Adrenal gland (tissue), 9 donors: ENCODE measurements at regions not wholly inside any gene's neighbourhood (a gene's known extent, or its start where the extent isn't known, plus 50 kb on each side); places are given as distances from the start of the nearest gene placed in this dataset.

Source experiments
- DNase-seq, 7 donors: peaks; one replicate each; pipeline ENCODE4 v3.0.0-alpha.2; 2019 to 2020
- H3K27ac ChIP-seq, 5 donors: fragments of 200-600 bp; sonication (generic) in 4 of 5; 1 replicate in 3 of 5; 2 replicates in 2 of 5; pipeline versions ENCODE4 v1.5.1 to v1.8.0; 2016 to 2020; ENCODE audit warnings: mild to moderate bottlenecking in 1 of 5
- H3K27me3 ChIP-seq: fragments of 200-600 bp; 2 replicates; pipeline ENCODE4 v1.8.0; 2021
- H3K36me3 ChIP-seq, 2 donors: fragments of 200-600 bp; replicated peaks in 1 of 2; 1 replicate in 1 of 2; 2 replicates in 1 of 2; pipeline versions ENCODE4 v1.5.1 to v1.8.0; 2018 to 2022
- H3K4me1 ChIP-seq, 2 donors: fragments of 200-600 bp; replicated peaks in 1 of 2; 1 replicate in 1 of 2; 2 replicates in 1 of 2; pipeline versions ENCODE4 v1.5.1 to v1.8.0; 2018 to 2021
- H3K4me3 ChIP-seq, 4 donors: fragments of 200-600 bp; sonication (generic) in 3 of 4; one replicate each; pipeline ENCODE4 v1.5.1; 2016 to 2018
- H3K9me3 ChIP-seq, 3 donors: fragments of 200-600 bp; sonication (generic) in 1 of 3; replicated peaks in 1 of 3; 1 replicate in 2 of 3; 2 replicates in 1 of 3; pipeline versions ENCODE4 v1.5.1 to v1.8.0; 2016 to 2021
- CTCF ChIP-seq, 6 experiments: fragments of 450-650 bp in 4 of 6; fragments of 200-600 bp in 2 of 6; sonication (generic) in 1 of 6; IDR thresholded peaks; 1 replicate in 5 of 6; 2 replicates in 1 of 6; pipeline versions ENCODE4 v1.5.1 to v1.8.0; 2016 to 2021; ENCODE audit warnings: antibody characterized with exemption in 6 of 6, mild to moderate bottlenecking in 2 of 6, moderate library complexity in 1 of 6
- POLR2A ChIP-seq, 2 donors: fragments of 450-650 bp; IDR thresholded peaks; one replicate each; pipeline ENCODE4 v1.6.1; 2017; ENCODE audit warnings: antibody characterized with exemption in 2 of 2, mild to moderate bottlenecking in 2 of 2, moderate library complexity in 1 of 2
- WGBS, 4 donors: extraction: QIAGEN DNeasy Blood & Tissue Kit in 2 of 4; methylation state at CpG; one replicate each; pipeline versions ENCODE4 v1.1.5 to v1.1.7; 2013 to 2017; 5-methylcytosine and 5-hydroxymethylcytosine counted together
- intact Hi-C, 2 donors: fragments of 100-400 bp; cut with DNase I; formaldehyde crosslinking; loops; one replicate each; pipeline versions ENCODE4 v1.14.1 to v1.15.0; 2022 to 2023
- small RNA-seq, 2 donors: library from RNA; depleted of rRNA; stranded (forward); fragments of <200 nt; gene quantifications; one replicate each; pipeline ENCODE3, GENCODE V24; 2016
- donor health status: healthy with polysubstance abuse.
- donor health status: Bipolar disorder and iron deficiency.
- donor health status: DM: yes; HTN: yes; CAD: no.
- donor health status: DM: no; HTN: no; CAD: no.
- donor health status: DM: no; HTN: no; CAD: no.

GRCh38 chrX:578531-578930 is 52.1 kb upstream of the SHOX start:
- no peaks in the 10 kb centered on the region for H3K27me3 ChIP-seq
- WGBS, 4 donors, result 38 to 62% (median 53%) methylated on average over 9 of the region's 9 CpGs
- DNase-seq, result no peak
- H3K27ac ChIP-seq, result no peak overlapping the region
- TF ChIP-seq POLR2A (IDR thresholded peaks at IDR 0.05) (no peak), CTCF (IDR thresholded peaks at IDR 0.05) (no peak)
- intact Hi-C loops, result no loop called here
- no peaks in the 10 kb centered on the region for H3K9me3 ChIP-seq
- H3K36me3 ChIP-seq, result no peaks in the 10 kb centered on the region
- H3K4me1 ChIP-seq, result no peaks in the 10 kb centered on the region
- no peak overlapping the region for H3K4me3 ChIP-seq

- H3K9me3 ChIP-seq, result no peaks in the 10 kb centered on the region
- no peaks in the 10 kb centered on the region for H3K4me1 ChIP-seq
- 35 to 50% (median 38%) methylated on average over 6 to 7 of the region's 7 CpGs for WGBS, 4 donors
- no peaks in the 10 kb centered on the region for H3K36me3 ChIP-seq
- DNase-seq, result no peak
- H3K27ac ChIP-seq, result no peak overlapping the region
- TF ChIP-seq POLR2A (IDR thresholded peaks at IDR 0.05), result no peak
- TF ChIP-seq CTCF (IDR thresholded peaks at IDR 0.05), result no peak
- H3K4me3 ChIP-seq, result no peak overlapping the region
- no peaks in the 10 kb centered on the region for H3K27me3 ChIP-seq
- intact Hi-C loops, result no loop called here
Measured at GRCh38 chrX:580030-580429, 50.6 kb upstream of the SHOX start.

Small RNA genes in the stretch of these regions (small RNA-seq; reads per million reads assigned to genes)
- 0 reads per million in 2 donors for gene KRT18P53
